Tibial artery (tissue), 4 donors: ENCODE measurements at regions not wholly inside any gene's neighbourhood (a gene's known extent, or its start where the extent isn't known, plus 50 kb on each side); places are given as distances from the start of the nearest gene placed in this dataset.

ENCODE experiments used
- DNase-seq, 2 donors: peaks; one replicate each; pipeline ENCODE4 v3.0.0-alpha.2; 2019
- H3K27ac ChIP-seq, 2 donors: fragments of 200-600 bp; sonication (generic) in 1 of 2; 1 replicate in 1 of 2; 2 replicates in 1 of 2; pipeline ENCODE4 v1.5.1; 2018 to 2019; ENCODE audit warnings: mild to moderate bottlenecking in 1 of 2
- H3K27me3 ChIP-seq, 2 donors: fragments of 200-600 bp; sonication (generic) in 1 of 2; one replicate each; pipeline versions ENCODE4 v1.5.1 to v1.6.0; 2016 to 2019
- H3K36me3 ChIP-seq, 3 donors: fragments of 200-600 bp; sonication (generic) in 2 of 3; one replicate each; pipeline ENCODE4 v1.5.1; 2016 to 2019; ENCODE audit warnings: mild to moderate bottlenecking in 2 of 3
- H3K4me1 ChIP-seq, 4 donors: fragments of 200-600 bp; sonication (generic) in 2 of 4; 1 replicate in 3 of 4; 2 replicates in 1 of 4; pipeline ENCODE4 v1.5.1; 2016 to 2019
- H3K4me3 ChIP-seq, 2 donors: fragments of 200-600 bp; sonication (generic) in 1 of 2; 1 replicate in 1 of 2; 2 replicates in 1 of 2; pipeline ENCODE4 v1.5.1; 2018 to 2019; ENCODE audit warnings: mild to moderate bottlenecking in 2 of 2
- H3K9me3 ChIP-seq, 3 donors: fragments of 200-600 bp; sonication (generic) in 1 of 3; one replicate each; pipeline ENCODE4 v1.5.1; 2016 to 2019
- CTCF ChIP-seq, 2 experiments: fragments of 200-600 bp in 1 of 2; fragments of 450-650 bp in 1 of 2; IDR thresholded peaks; one replicate each; pipeline ENCODE4 v1.5.1; 2017 to 2019; ENCODE audit warnings: antibody characterized with exemption in 2 of 2, mild to moderate bottlenecking in 1 of 2, moderate library complexity in 1 of 2
- intact Hi-C: fragments of 100-400 bp; cut with DNase I; formaldehyde crosslinking; loops from one replicate; pipeline ENCODE4 v1.15.0; 2023; ENCODE audit warnings: low total_unique reads

- TF ChIP-seq CTCF (IDR thresholded peaks at IDR 0.05): no peak
- H3K27ac ChIP-seq: no peak overlapping the region
- H3K9me3 ChIP-seq: no peaks in the 10 kb centered on the region
- intact Hi-C loops: no loop called here
- no peak for DNase-seq
- H3K4me1 ChIP-seq: no peaks in the 10 kb centered on the region
- H3K4me3 ChIP-seq: no peak overlapping the region
- no peaks in the 10 kb centered on the region for H3K27me3 ChIP-seq
- H3K36me3 ChIP-seq: no peaks in the 10 kb centered on the region
Observed at GRCh38 chr4:180565856-180566431, 1677.3 kb upstream of the TENM3 start.

DNA sequence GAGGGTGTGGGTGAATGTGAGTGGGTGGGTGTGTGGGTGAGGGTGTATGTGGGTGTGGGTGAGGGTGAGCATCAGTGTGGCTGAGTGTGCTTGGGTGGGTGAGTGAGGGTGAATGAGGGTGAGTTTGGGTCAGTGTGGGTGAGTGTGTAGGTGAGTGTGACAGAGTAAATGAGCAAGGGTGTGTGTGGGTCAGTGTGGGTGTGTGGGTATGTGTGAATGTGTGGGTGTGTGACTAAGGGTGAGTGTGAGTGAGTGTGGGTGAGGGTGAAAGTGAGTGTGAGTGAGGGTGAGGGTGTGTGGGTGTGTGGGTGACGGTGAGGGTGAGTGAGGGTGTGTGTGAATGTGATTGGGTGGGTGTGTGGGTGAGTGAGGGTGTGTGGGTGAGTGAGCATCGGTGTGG, 1676.7 kb upstream of the TENM3 start:
- no peak overlapping the region for H3K27ac ChIP-seq
- H3K27me3 ChIP-seq: no peaks in the 10 kb centered on the region
- H3K4me1 ChIP-seq: no peaks in the 10 kb centered on the region
- H3K36me3 ChIP-seq: no peaks in the 10 kb centered on the region
- no peak for DNase-seq
- H3K4me3 ChIP-seq: no peak overlapping the region
- intact Hi-C loops: no loop called here
- no peak for TF ChIP-seq CTCF (IDR thresholded peaks at IDR 0.05)
- H3K9me3 ChIP-seq: no peaks in the 10 kb centered on the region

DNA sequence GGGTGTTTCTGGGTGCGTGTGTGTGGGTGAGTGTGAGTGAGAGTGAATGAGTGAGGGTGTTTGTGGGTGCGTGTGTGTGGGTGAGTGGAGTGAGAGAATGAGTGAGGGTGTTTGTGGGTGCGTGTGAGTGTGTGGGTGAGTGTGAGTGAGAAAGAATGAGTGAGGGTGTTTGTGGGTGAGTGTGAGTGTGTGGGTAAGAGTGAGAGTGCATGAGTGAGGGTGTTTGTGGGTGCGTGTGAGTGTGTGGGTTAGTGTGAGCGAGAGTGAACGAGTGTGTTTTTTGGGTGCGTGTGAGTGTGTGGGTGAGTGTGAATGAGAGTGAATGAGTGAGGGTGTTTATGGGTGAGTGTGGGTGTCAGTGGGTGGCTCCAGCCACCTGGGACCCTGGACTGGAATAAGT, 1676.1 kb upstream of the TENM3 start:
- Histone ChIP-seq H3K4me1 (no peaks in the 10 kb centered on the region), H3K27me3 (no peaks in the 10 kb centered on the region), H3K4me3 (no peak overlapping the region), H3K36me3 (no peaks in the 10 kb centered on the region), H3K27ac (no peak overlapping the region), H3K9me3 (no peaks in the 10 kb centered on the region)
- no peak for DNase-seq
- TF ChIP-seq CTCF (IDR thresholded peaks at IDR 0.05): no peak
- intact Hi-C loops: no loop called here

- Histone ChIP-seq H3K9me3 (no peaks in the 10 kb centered on the region), H3K4me1 (no peaks in the 10 kb centered on the region), H3K36me3 (no peaks in the 10 kb centered on the region), H3K27ac (no peak overlapping the region), H3K4me3 (no peak overlapping the region), H3K27me3 (no peaks in the 10 kb centered on the region)
- no peak for DNase-seq
- no peak for TF ChIP-seq CTCF (IDR thresholded peaks at IDR 0.05)
- intact Hi-C loops: no loop called here
Observed at GRCh38 chr4:180571516-180572055, 1671.6 kb upstream of the TENM3 start.

- Histone ChIP-seq H3K4me3 (no peak overlapping the region), H3K27me3 (no peaks in the 10 kb centered on the region), H3K4me1 (no peaks in the 10 kb centered on the region), H3K27ac (no peak overlapping the region), H3K9me3 (no peaks in the 10 kb centered on the region), H3K36me3 (no peaks in the 10 kb centered on the region)
- DNase-seq: no peak
- intact Hi-C loops: no loop called here
- no peak for TF ChIP-seq CTCF (IDR thresholded peaks at IDR 0.05)
Observed at GRCh38 chr4:180578175-180578574, 1665.0 kb upstream of the TENM3 start.

GRCh38 chr4:180581061-180581460, 1662.1 kb upstream of the TENM3 start:
- intact Hi-C loops: no loop called here
- H3K4me1 ChIP-seq: no peaks in the 10 kb centered on the region
- no peaks in the 10 kb centered on the region for H3K9me3 ChIP-seq
- H3K27ac ChIP-seq: no peak overlapping the region
- no peaks in the 10 kb centered on the region for H3K27me3 ChIP-seq
- H3K4me3 ChIP-seq: no peak overlapping the region
- no peak for DNase-seq
- no peaks in the 10 kb centered on the region for H3K36me3 ChIP-seq
- no peak for TF ChIP-seq CTCF (IDR thresholded peaks at IDR 0.05)
